WTC11 (cell line): ENCODE measurements at regions not wholly inside any gene's neighbourhood (a gene's known extent, or its start where the extent isn't known, plus 50 kb on each side); places are given as distances from the start of the nearest gene placed in this dataset.

Experiments used
- ATAC-seq: fragments of 200-7000 bp; cut with Tn5 transposase; 2 replicates; pipeline ENCODE4 v1.10.0; 2021; ENCODE audit warnings: mild to moderate bottlenecking, moderate library complexity
- CTCF ChIA-PET: fragments of 300-600 bp; sonication (Branson Sonifier 250); formaldehyde crosslinking; loops from one replicate; lab custom pipeline; 2021; ENCODE audit warnings: antibody characterized with exemption; lab: Charles Lee
- POLR2A ChIA-PET: fragments of 350-600 bp; sonication (Branson Sonifier 250); formaldehyde crosslinking; loops from one replicate; lab custom pipeline; 2021; ENCODE audit warnings: antibody characterized with exemption; lab: Charles Lee
- DNase-seq: peaks from one replicate; pipeline ENCODE4 v3.0.0; 2021; ENCODE audit warnings: low spot score
- H3K27ac Mint-ChIP-seq: 2 replicates; pipeline ENCODE4 v1.8.0; 2021; ENCODE audit warnings: mixed read lengths
- H3K27me3 Mint-ChIP-seq: 2 replicates; pipeline ENCODE4 v1.8.0; 2021; ENCODE audit warnings: low read depth, mild to moderate bottlenecking, moderate library complexity, mixed read lengths
- H3K36me3 Mint-ChIP-seq: 2 replicates; pipeline ENCODE4 v1.8.0; 2021; ENCODE audit warnings: mixed read lengths
- H3K4me1 Mint-ChIP-seq: 2 replicates; pipeline ENCODE4 v1.8.0; 2022; ENCODE audit warnings: mixed read lengths
- H3K4me3 Mint-ChIP-seq: 2 replicates; pipeline ENCODE4 v1.8.0; 2021; ENCODE audit warnings: mild to moderate bottlenecking, moderate library complexity, mixed read lengths
- H3K9me3 Mint-ChIP-seq: 2 replicates; pipeline ENCODE4 v1.8.0; 2021; ENCODE audit warnings: mixed read lengths
- AR ChIP-seq: fragments of 250-450 bp; sonication (Bioruptor Pico); IDR thresholded peaks from 2 replicates; pipeline ENCODE4 v1.9.0; 2021; ENCODE audit warnings: mild to moderate bottlenecking
- ATF1 ChIP-seq: sonication (generic); formaldehyde crosslinking; IDR thresholded peaks from 2 replicates; pipeline ENCODE4 v1.8.1; 2023; ENCODE audit warnings: mild to moderate bottlenecking, moderate library complexity, missing genetic modification reagents
- ATF2 ChIP-seq: sonication (generic); formaldehyde crosslinking; IDR thresholded peaks from 2 replicates; pipeline ENCODE4 v1.8.1; 2022; ENCODE audit warnings: low read depth, missing genetic modification reagents, borderline replicate concordance
- ATF3 ChIP-seq: sonication (generic); formaldehyde crosslinking; conservative IDR thresholded peaks from 2 replicates; pipeline ENCODE4 v1.8.1; 2022; ENCODE audit warnings: mild to moderate bottlenecking, missing genetic modification reagents
- ATF6 ChIP-seq: sonication (generic); formaldehyde crosslinking; IDR thresholded peaks from 2 replicates; pipeline ENCODE4 v1.8.1; 2023; ENCODE audit warnings: mild to moderate bottlenecking, missing genetic modification reagents
- CDX4 ChIP-seq: fragments of 250-450 bp; sonication (Bioruptor Pico); IDR thresholded peaks from 2 replicates; pipeline ENCODE4 v1.9.0; 2021; ENCODE audit warnings: moderate library complexity, mild to moderate bottlenecking, inconsistent platforms, borderline replicate concordance
- CREB1 ChIP-seq: sonication (generic); formaldehyde crosslinking; IDR thresholded peaks from 2 replicates; pipeline ENCODE4 v1.8.0; 2023; ENCODE audit warnings: mild to moderate bottlenecking, missing genetic modification reagents
- EMX1 ChIP-seq: fragments of 250-450 bp; sonication (Bioruptor Pico); IDR thresholded peaks from 2 replicates; pipeline ENCODE4 v1.8.0; 2021; ENCODE audit warnings: mild to moderate bottlenecking
- GRHL2 ChIP-seq: fragments of 250-450 bp; sonication (Bioruptor Pico); IDR thresholded peaks from 2 replicates; pipeline ENCODE4 v1.8.0; 2022; ENCODE audit warnings: mild to moderate bottlenecking, moderate library complexity; ENCODE audit not compliant: insufficient replicate concordance, severe bottlenecking
- HMGA2 ChIP-seq: fragments of 250-450 bp; sonication (Bioruptor Pico); IDR thresholded peaks from 2 replicates; pipeline ENCODE4 v1.4.0; 2021; ENCODE audit warnings: mild to moderate bottlenecking, moderate library complexity
- HMGXB4 ChIP-seq: sonication (generic); formaldehyde crosslinking; IDR thresholded peaks from 2 replicates; pipeline ENCODE4 v1.8.1; 2023; ENCODE audit warnings: mild to moderate bottlenecking, moderate library complexity, missing genetic modification reagents
- IRF1 ChIP-seq: sonication (generic); formaldehyde crosslinking; IDR thresholded peaks from 2 replicates; pipeline ENCODE4 v1.8.0; 2023; ENCODE audit warnings: missing genetic modification reagents
- KAT7 ChIP-seq: sonication (generic); formaldehyde crosslinking; IDR thresholded peaks from 2 replicates; pipeline ENCODE4 v1.8.1; 2023; ENCODE audit warnings: missing genetic modification reagents, mild to moderate bottlenecking, borderline replicate concordance
- MAX ChIP-seq: sonication (generic); formaldehyde crosslinking; IDR thresholded peaks from 2 replicates; pipeline ENCODE4 v1.8.0; 2022; ENCODE audit warnings: mild to moderate bottlenecking, missing genetic modification reagents
- OVOL2 ChIP-seq: fragments of 250-450 bp; sonication (Bioruptor Pico); IDR thresholded peaks from 2 replicates; pipeline ENCODE4 v1.9.0; 2021; ENCODE audit warnings: mild to moderate bottlenecking, borderline replicate concordance
- PRRX2 ChIP-seq: fragments of 250-450 bp; sonication (Bioruptor Pico); IDR thresholded peaks from 2 replicates; pipeline ENCODE4 v1.8.0; 2021; ENCODE audit warnings: mild to moderate bottlenecking
- RORB ChIP-seq: fragments of 250-450 bp; sonication (Bioruptor Pico); IDR thresholded peaks from 2 replicates; pipeline ENCODE4 v1.9.0; 2021; ENCODE audit warnings: mild to moderate bottlenecking
- TEAD1 ChIP-seq: sonication (generic); formaldehyde crosslinking; IDR thresholded peaks from 2 replicates; pipeline ENCODE4 v1.8.0; 2022; ENCODE audit warnings: mild to moderate bottlenecking, missing genetic modification reagents
- USF1 ChIP-seq: sonication (generic); formaldehyde crosslinking; IDR thresholded peaks from 2 replicates; pipeline ENCODE4 v1.8.0; 2022; ENCODE audit warnings: mild to moderate bottlenecking, missing genetic modification reagents
- ZMAT4 ChIP-seq: fragments of 250-450 bp; sonication (Bioruptor Pico); IDR thresholded peaks from 2 replicates; pipeline ENCODE4 v1.9.0; 2021; ENCODE audit warnings: mild to moderate bottlenecking
- ZNF138 ChIP-seq: sonication (generic); formaldehyde crosslinking; conservative IDR thresholded peaks from 2 replicates; pipeline ENCODE4 v1.8.1; 2022; ENCODE audit warnings: mild to moderate bottlenecking, moderate library complexity, missing genetic modification reagents
- ZNF219 ChIP-seq: sonication (generic); formaldehyde crosslinking; IDR thresholded peaks from 2 replicates; pipeline ENCODE4 v1.8.0; 2023; ENCODE audit warnings: missing genetic modification reagents, mild to moderate bottlenecking, borderline replicate concordance
- ZNF263 ChIP-seq: sonication (generic); formaldehyde crosslinking; IDR thresholded peaks from 2 replicates; pipeline ENCODE4 v1.8.1; 2022; ENCODE audit warnings: low read depth, mild to moderate bottlenecking, moderate library complexity, missing genetic modification reagents

- TF ChIP-seq HMGXB4 (CRISPR knock-in tag) (no peak), MAX (CRISPR knock-in tag) (no peak), KAT7 (CRISPR knock-in tag) (no peak), ATF6 (CRISPR knock-in tag) (no peak), ATF3 (CRISPR knock-in tag) (no peak), HMGA2 (CRISPR knock-in tag) (no peak), CREB1 (CRISPR knock-in tag) (no peak), CDX4 (CRISPR knock-in tag) (no peak), AR (CRISPR knock-in tag) (no peak)
- TF ChIP-seq, all 79 proteins: peak for 0
Observed at GRCh38 chr2:80706951-80707350, 402.4 kb upstream of the LRRTM1 start (continued).

GRCh38 chr2:80706541-80706940, 402.0 kb upstream of the LRRTM1 start:
- DNase-seq: no peak
- H3K4me3 Mint-ChIP-seq: no peak overlapping the region
- H3K4me1 Mint-ChIP-seq: peaks cover 14% of the 10 kb centered on the region
- ChIA-PET CTCF (no interaction called here), POLR2A (no interaction called here)
- no peaks in the 10 kb centered on the region for H3K36me3 Mint-ChIP-seq
- H3K27ac Mint-ChIP-seq: no peak overlapping the region
- H3K9me3 Mint-ChIP-seq: peaks cover 3% of the 10 kb centered on the region; the same call in 1 of the 2 replicates
- no peak for ATAC-seq
- H3K27me3 Mint-ChIP-seq: no peaks in the 10 kb centered on the region
- no peak for TF ChIP-seq ATF2 (CRISPR knock-in tag)
- no peak for TF ChIP-seq TEAD1 (CRISPR knock-in tag)
- TF ChIP-seq ATF1 (CRISPR knock-in tag): no peak
- no peak for TF ChIP-seq ZNF263
- no peak for TF ChIP-seq ZNF138 (CRISPR knock-in tag)
- no peak for TF ChIP-seq ZNF219 (CRISPR knock-in tag)
- no peak for TF ChIP-seq AR (CRISPR knock-in tag)
- no peak for TF ChIP-seq EMX1 (CRISPR knock-in tag)
- TF ChIP-seq ZMAT4 (CRISPR knock-in tag): no peak
- TF ChIP-seq USF1 (CRISPR knock-in tag): no peak
- no peak for TF ChIP-seq GRHL2 (CRISPR knock-in tag)
- TF ChIP-seq RORB: no peak
- TF ChIP-seq PRRX2 (CRISPR knock-in tag): no peak
- no peak for TF ChIP-seq IRF1 (CRISPR knock-in tag)
- TF ChIP-seq OVOL2 (CRISPR knock-in tag): no peak
